Neural cell (in vitro differentiated cells): ENCODE measurements at regions not wholly inside any gene's neighbourhood (a gene's known extent, or its start where the extent isn't known, plus 50 kb on each side); places are given as distances from the start of the nearest gene placed in this dataset.

Source experiments
- CTCF ChIP-seq: fragments of 450-650 bp; IDR thresholded peaks from 2 replicates; pipeline ENCODE4 v1.5.1; 2014; ENCODE audit warnings: antibody characterized with exemption, mild to moderate bottlenecking, moderate library complexity; ENCODE audit not compliant: poor library complexity, severe bottlenecking
- MXI1 ChIP-seq: fragments of 450-650 bp; conservative IDR thresholded peaks from 2 replicates; pipeline ENCODE4 v1.6.1; 2014; ENCODE audit warnings: antibody characterized with exemption, mild to moderate bottlenecking; ENCODE audit not compliant: poor library complexity, severe bottlenecking

- TF ChIP-seq MXI1, result no peak
- no peak for TF ChIP-seq CTCF
Measured at GRCh38 chr10:2097937-2098336, 360.6 kb upstream of the ADARB2 start.
